Hippocampal formation (tissue), 2 donors: ENCODE measurements at regions not wholly inside any gene's neighbourhood (a gene's known extent, or its start where the extent isn't known, plus 50 kb on each side); places are given as distances from the start of the nearest gene placed in this dataset.

Source experiments
- DNase-seq, 2 donors: peaks; one replicate each; lab custom pipeline; 2025; lab: John Stamatoyannopoulos, UW

- no peak for DNase-seq
Measured at GRCh38 chr12:19826980-19827550, 387.8 kb downstream of the AEBP2 start.

- no peak for DNase-seq
Measured at GRCh38 chr12:19829100-19829853, 390.0 kb downstream of the AEBP2 start.

GRCh38 chr12:19830446-19830845, 391.2 kb downstream of the AEBP2 start:
- DNase-seq: no peak

- no peak for DNase-seq
Measured at GRCh38 chr12:19833775-19834501, 394.6 kb downstream of the AEBP2 start.

GRCh38 chr12:19834592-19834991, 395.3 kb downstream of the AEBP2 start:
- DNase-seq: no peak

- DNase-seq: no peak
Measured at GRCh38 chr12:19836056-19836455, 396.8 kb downstream of the AEBP2 start.

- DNase-seq: no peak
Measured at GRCh38 chr12:19836456-19836855, 397.2 kb downstream of the AEBP2 start.

- no peak for DNase-seq
Measured at GRCh38 chr12:19837543-19837942, 398.3 kb downstream of the AEBP2 start.

- no peak for DNase-seq
Measured at GRCh38 chr12:19841451-19841850, 402.2 kb downstream of the AEBP2 start.

GRCh38 chr12:19842116-19842515, 402.8 kb downstream of the AEBP2 start:
- DNase-seq: no peak

GRCh38 chr12:19844224-19844623, 404.9 kb downstream of the AEBP2 start:
- no peak for DNase-seq

- no peak for DNase-seq
Measured at GRCh38 chr12:19846574-19846973, 407.3 kb downstream of the AEBP2 start.

- no peak for DNase-seq
Measured at GRCh38 chr12:19847294-19848059, 408.2 kb downstream of the AEBP2 start.

- no peak for DNase-seq
Measured at GRCh38 chr12:19848421-19848820, 409.1 kb downstream of the AEBP2 start.

GRCh38 chr12:19849208-19849607, 409.9 kb downstream of the AEBP2 start:
- DNase-seq: no peak

- no peak for DNase-seq
Measured at GRCh38 chr12:19850346-19851065, 411.2 kb downstream of the AEBP2 start.

- no peak for DNase-seq
Measured at GRCh38 chr12:19852100-19852855, 413.0 kb downstream of the AEBP2 start.

GRCh38 chr12:19855851-19856250, 416.6 kb downstream of the AEBP2 start:
- DNase-seq: no peak

- no peak for DNase-seq
Measured at GRCh38 chr12:19856389-19856788, 417.1 kb downstream of the AEBP2 start.

- DNase-seq: no peak
Measured at GRCh38 chr12:19857204-19857603, 417.9 kb downstream of the AEBP2 start.

- no peak for DNase-seq
Measured at GRCh38 chr12:19867151-19867550, 427.9 kb downstream of the AEBP2 start.
